Prostate gland (tissue), 2 donors: ENCODE measurements at regions not wholly inside any gene's neighbourhood (a gene's known extent, or its start where the extent isn't known, plus 50 kb on each side); places are given as distances from the start of the nearest gene placed in this dataset.
A peak's percentile ranks its signal among the peaks of the same experiment; 100 is the strongest.

Experiments
- DNase-seq: peaks from one replicate; pipeline ENCODE4 v3.0.0-alpha.2; 2019; ENCODE audit warnings: low spot score
- H3K27ac ChIP-seq, 2 donors: fragments of 200-600 bp; sonication (generic); 2 replicates each; pipeline ENCODE4 v1.5.1; 2017 to 2019
- H3K27me3 ChIP-seq: fragments of 200-600 bp; sonication (generic); replicated peaks from 2 replicates; pipeline ENCODE4 v1.5.1; 2019; ENCODE audit not compliant: insufficient read depth
- H3K36me3 ChIP-seq, 2 donors: fragments of 200-600 bp; sonication (generic); 1 replicate in 1 of 2; 2 replicates in 1 of 2; pipeline versions ENCODE4 v1.5.1 to v1.8.1; 2017 to 2019
- H3K4me1 ChIP-seq: fragments of 200-600 bp; sonication (generic); replicated peaks from 2 replicates; pipeline ENCODE4 v1.5.1; 2019
- H3K4me3 ChIP-seq, 2 donors: fragments of 200-600 bp; sonication (generic); 2 replicates each; pipeline ENCODE4 v1.5.1; 2017 to 2019
- H3K9me3 ChIP-seq: fragments of 200-600 bp; sonication (generic); 2 replicates; pipeline ENCODE4 v1.5.1; 2017
- CTCF ChIP-seq, 4 experiments: fragments of 200-600 bp in 2 of 4; fragments of 450-650 bp in 2 of 4; sonication (generic) in 2 of 4; IDR thresholded peaks; 1 replicate in 3 of 4; 2 replicates in 1 of 4; pipeline ENCODE4 v1.5.1; 2016 to 2019; ENCODE audit warnings: antibody characterized with exemption in 4 of 4, mild to moderate bottlenecking in 2 of 4, moderate library complexity in 2 of 4
- POLR2A ChIP-seq: fragments of 450-650 bp; IDR thresholded peaks from one replicate; pipeline ENCODE4 v1.6.1; 2016; ENCODE audit warnings: antibody characterized with exemption, mild to moderate bottlenecking
- POLR2AphosphoS5 ChIP-seq: sonication (generic); formaldehyde crosslinking; IDR thresholded peaks from one replicate; pipeline ENCODE4 v1.6.1; 2017; ENCODE audit warnings: antibody characterized with exemption
- WGBS: methylation state at CpG from one replicate; pipeline ENCODE4 v1.1.5; 2018; 5-methylcytosine and 5-hydroxymethylcytosine counted together
- intact Hi-C: fragments of 100-400 bp; cut with DNase I; formaldehyde crosslinking; loops from one replicate; pipeline ENCODE4 v1.14.2; 2022

GRCh38 chr12:124405151-124405550 is 110.3 kb downstream of the RFLNA start:
- TF ChIP-seq CTCF (IDR thresholded peaks at IDR 0.05), result no peak
- TF ChIP-seq POLR2A, result no peak
- Histone ChIP-seq H3K9me3 (no peaks in the 10 kb centered on the region), H3K4me1 (peaks cover 20% of the 10 kb centered on the region), H3K36me3 (no peaks in the 10 kb centered on the region), H3K4me3 (no peak overlapping the region), H3K27me3 (no peaks in the 10 kb centered on the region), H3K27ac (peak overlapping the region in 1 of 2 donors; percentile 5)
- intact Hi-C loops, result no loop called here
- 77% methylated on average over 10 of the region's 10 CpGs for WGBS
- no peak for DNase-seq

- Histone ChIP-seq H3K27ac (peak overlapping the region; percentile 2 to 5), H3K9me3 (no peaks in the 10 kb centered on the region), H3K36me3 (no peaks in the 10 kb centered on the region), H3K4me3 (no peak overlapping the region), H3K4me1 (peaks cover 17% of the 10 kb centered on the region), H3K27me3 (no peaks in the 10 kb centered on the region)
- TF ChIP-seq CTCF (IDR thresholded peaks at IDR 0.05) (no peak), POLR2AphosphoS5 (no peak), POLR2A (no peak)
- intact Hi-C loops, result no loop called here
- 52% methylated on average over 14 of the region's 17 CpGs for WGBS
- DNase-seq, result no peak
Measured at GRCh38 chr12:124404162-124404784, 109.4 kb downstream of the RFLNA start.

- Histone ChIP-seq H3K4me3 (no peak overlapping the region), H3K27me3 (no peaks in the 10 kb centered on the region), H3K27ac (peak overlapping the region; percentile 40 to 54), H3K9me3 (no peaks in the 10 kb centered on the region), H3K4me1 (peaks cover 17% of the 10 kb centered on the region), H3K36me3 (no peaks in the 10 kb centered on the region)
- WGBS, result 42% methylated on average over 9 of the region's 9 CpGs
- no peak for DNase-seq
- peak; percentile 20 for TF ChIP-seq POLR2AphosphoS5
- TF ChIP-seq POLR2A, result no peak
- intact Hi-C loops, result no loop called here
Measured at GRCh38 chr12:124403273-124403672, 108.4 kb downstream of the RFLNA start.

- Histone ChIP-seq H3K36me3 (no peaks in the 10 kb centered on the region), H3K4me3 (no peak overlapping the region), H3K27me3 (no peaks in the 10 kb centered on the region), H3K4me1 (peaks cover 24% of the 10 kb centered on the region), H3K27ac (peak overlapping the region; percentile 40 to 54), H3K9me3 (no peaks in the 10 kb centered on the region)
- no peak for DNase-seq
- intact Hi-C loops, result no loop called here
- TF ChIP-seq POLR2AphosphoS5 (no peak), POLR2A (no peak), CTCF (IDR thresholded peaks at IDR 0.05) (no peak)
- WGBS, result 40% methylated on average over 23 of the region's 23 CpGs
Measured at GRCh38 chr12:124402248-124403066, 107.6 kb downstream of the RFLNA start.

DNA sequence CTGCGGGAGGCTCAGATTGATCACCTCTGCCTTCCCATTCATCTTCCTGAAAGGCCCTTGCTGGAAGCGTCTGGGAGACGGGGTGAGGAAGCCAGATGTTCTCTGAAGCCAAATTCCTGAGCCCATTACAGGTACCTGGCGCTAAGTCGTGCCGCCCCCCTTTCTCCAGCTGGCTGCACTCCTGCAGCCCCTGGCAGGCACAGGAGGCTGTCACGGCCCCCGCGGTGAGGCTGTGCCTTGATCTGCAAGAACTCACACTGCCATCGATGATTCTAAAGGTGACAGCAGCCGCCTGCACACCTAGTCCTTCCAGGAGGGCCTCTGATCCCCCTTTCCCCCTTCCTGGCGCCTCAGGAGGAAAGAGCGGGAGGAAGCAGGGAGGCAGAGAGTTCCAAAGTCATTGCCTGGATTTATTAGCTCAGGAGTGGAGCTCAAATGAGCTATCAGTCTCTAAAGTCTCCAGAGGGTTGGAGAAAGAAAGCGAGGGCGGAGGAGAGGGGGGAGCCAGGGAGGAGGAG is 106.9 kb downstream of the RFLNA start:
- DNase-seq, result no peak
- H3K9me3 ChIP-seq, result no peaks in the 10 kb centered on the region
- H3K27me3 ChIP-seq, result no peaks in the 10 kb centered on the region
- H3K4me1 ChIP-seq, result peaks cover 29% of the 10 kb centered on the region
- intact Hi-C loops, result no loop called here
- H3K36me3 ChIP-seq, result no peaks in the 10 kb centered on the region
- H3K27ac ChIP-seq, result peak overlapping the region in 1 of 2 donors; percentile 54
- WGBS, result 20% methylated on average over 15 of the region's 15 CpGs
- H3K4me3 ChIP-seq, result no peak overlapping the region
- TF ChIP-seq POLR2A (no peak), CTCF (IDR thresholded peaks at IDR 0.05) (no peak), POLR2AphosphoS5 (no peak)
